H9 (cell line): ENCODE measurements at regions not wholly inside any gene's neighbourhood (a gene's known extent, or its start where the extent isn't known, plus 50 kb on each side); places are given as distances from the start of the nearest gene placed in this dataset.

Experiments
- DNase-seq: peaks from one replicate; pipeline ENCODE4 v3.0.0-alpha.2; 2017
- H2AFZ ChIP-seq: one replicate; pipeline ENCODE4 v1.6.1; 2013; ENCODE audit warnings: mild to moderate bottlenecking, low read length, control low read depth, moderate library complexity
- H2AK5ac ChIP-seq: 2 replicates; pipeline ENCODE4 v1.6.1; 2013; ENCODE audit warnings: low read length, control low read depth, mixed read lengths; ENCODE audit not compliant: insufficient read length
- H2BK120ac ChIP-seq: one replicate; pipeline ENCODE4 v1.6.1; 2013; ENCODE audit warnings: low read depth, mild to moderate bottlenecking, low read length, control low read depth, inconsistent platforms; ENCODE audit not compliant: poor library complexity, severe bottlenecking
- H2BK12ac ChIP-seq: 2 replicates; pipeline ENCODE4 v1.6.1; 2013; ENCODE audit warnings: low read length, control low read depth, mixed read lengths, low read depth; ENCODE audit not compliant: insufficient read length
- H2BK15ac ChIP-seq: 2 replicates; pipeline ENCODE4 v1.6.1; 2013; ENCODE audit warnings: low read depth, low read length, control low read depth
- H2BK20ac ChIP-seq: one replicate; pipeline ENCODE4 v1.6.1; 2013; ENCODE audit warnings: low read depth, mild to moderate bottlenecking, low read length, control low read depth, inconsistent platforms; ENCODE audit not compliant: poor library complexity, severe bottlenecking
- H2BK5ac ChIP-seq: 2 replicates; pipeline ENCODE4 v1.6.1; 2013; ENCODE audit warnings: low read length, control low read depth, mixed read lengths; ENCODE audit not compliant: insufficient read length
- H3K14ac ChIP-seq: 2 replicates; pipeline ENCODE4 v1.6.1; 2013; ENCODE audit warnings: low read length, control low read depth; ENCODE audit not compliant: insufficient read depth
- H3K18ac ChIP-seq: 2 replicates; pipeline ENCODE4 v1.6.1; 2013; ENCODE audit warnings: low read depth, mild to moderate bottlenecking, mixed read lengths, low read length, control low read depth; ENCODE audit not compliant: insufficient read length
- H3K23ac ChIP-seq: 2 replicates; pipeline ENCODE4 v1.6.1; 2013; ENCODE audit warnings: low read length, control low read depth, mixed read lengths, low read depth; ENCODE audit not compliant: insufficient read length
- H3K23me2 ChIP-seq: 2 replicates; pipeline ENCODE4 v1.6.1; 2013; ENCODE audit warnings: low read depth, mild to moderate bottlenecking, mixed read lengths, low read length, control low read depth; ENCODE audit not compliant: insufficient read length, poor library complexity, severe bottlenecking
- H3K27ac ChIP-seq: 2 replicates; pipeline ENCODE4 v1.5.1; 2013; ENCODE audit warnings: low read length, control low read depth, mixed read lengths, low read depth; ENCODE audit not compliant: insufficient read length
- H3K27me3 ChIP-seq: 2 replicates; pipeline ENCODE4 v1.6.1; 2013; ENCODE audit warnings: low read length, control low read depth, inconsistent platforms; ENCODE audit not compliant: insufficient read depth
- H3K4ac ChIP-seq: 2 replicates; pipeline ENCODE4 v1.6.1; 2013; ENCODE audit warnings: low read depth, mild to moderate bottlenecking, control low read depth, inconsistent platforms, low read length, moderate library complexity
- H3K4me1 ChIP-seq: 2 replicates; pipeline ENCODE4 v1.6.1; 2013; ENCODE audit warnings: low read length, control low read depth, inconsistent platforms; ENCODE audit not compliant: insufficient read depth
- H3K4me2 ChIP-seq: 2 replicates; pipeline ENCODE4 v1.6.1; 2013; ENCODE audit warnings: low read length, control low read depth, mixed read lengths; ENCODE audit not compliant: insufficient read length, insufficient read depth
- H3K56ac ChIP-seq: 2 replicates; pipeline ENCODE4 v1.6.1; 2013; ENCODE audit warnings: low read depth, mild to moderate bottlenecking, mixed read lengths, low read length, control low read depth; ENCODE audit not compliant: insufficient read length
- H3K79me1 ChIP-seq: 2 replicates; pipeline ENCODE4 v1.6.1; 2013; ENCODE audit warnings: low read depth, mild to moderate bottlenecking, moderate library complexity, low read length, control low read depth, inconsistent platforms; ENCODE audit not compliant: insufficient read depth, poor library complexity, severe bottlenecking
- H3K79me2 ChIP-seq: 2 replicates; pipeline ENCODE4 v1.6.1; 2013; ENCODE audit warnings: low read length, control low read depth, inconsistent platforms; ENCODE audit not compliant: insufficient read depth
- H3K9ac ChIP-seq: 2 replicates; pipeline ENCODE4 v1.6.1; 2013; ENCODE audit warnings: low read length, control low read depth, mixed read lengths; ENCODE audit not compliant: insufficient read length; ENCODE audit errors: extremely low read depth
- H3K9me3 ChIP-seq: one replicate; pipeline ENCODE4 v1.6.1; 2013; ENCODE audit warnings: low read depth, low read length, inconsistent platforms; ENCODE audit not compliant: control insufficient read depth
- H3T11ph ChIP-seq: one replicate; pipeline ENCODE4 v1.6.1; 2013; ENCODE audit warnings: mild to moderate bottlenecking, low read length, control low read depth, inconsistent platforms
- H4K20me1 ChIP-seq: one replicate; pipeline ENCODE4 v1.6.1; 2013; ENCODE audit not compliant: control insufficient read depth, insufficient read length, insufficient read depth
- H4K5ac ChIP-seq: 2 replicates; pipeline ENCODE4 v1.6.1; 2013; ENCODE audit warnings: low read depth, mild to moderate bottlenecking, mixed read lengths, low read length, control low read depth; ENCODE audit not compliant: insufficient read length
- H4K8ac ChIP-seq: replicated peaks from 2 replicates; pipeline ENCODE4 v1.6.1; 2013; ENCODE audit warnings: low read length, control low read depth, mixed read lengths, low read depth; ENCODE audit not compliant: insufficient read length
- H4K91ac ChIP-seq: 2 replicates; pipeline ENCODE4 v1.6.1; 2013; ENCODE audit warnings: low read depth, mild to moderate bottlenecking, moderate library complexity, mixed read lengths, low read length, control low read depth; ENCODE audit not compliant: insufficient read length
- H3K27ac Mint-ChIP-seq, 3 experiments: 2 replicates in 2 of 3; 3 replicates in 1 of 3; pipeline ENCODE4 v1.8.0; 2020 to 2021; ENCODE audit warnings: mixed read lengths in 3 of 3, mild to moderate bottlenecking in 1 of 3, moderate library complexity in 1 of 3
- H3K27me3 Mint-ChIP-seq: 2 replicates; pipeline ENCODE4 v1.8.0; 2021; ENCODE audit warnings: low read depth, mild to moderate bottlenecking, moderate library complexity, mixed read lengths
- H3K36me3 Mint-ChIP-seq, 3 experiments: 2 replicates in 2 of 3; 3 replicates in 1 of 3; pipeline ENCODE4 v1.8.0; 2020 to 2021; ENCODE audit warnings: low read depth in 3 of 3, mixed read lengths in 3 of 3; ENCODE audit not compliant: insufficient read depth in 1 of 3
- H3K4me1 Mint-ChIP-seq, 2 experiments: 2 replicates each; pipeline ENCODE4 v1.8.0; 2020; ENCODE audit warnings: mixed read lengths in 2 of 2
- H3K4me3 Mint-ChIP-seq, 2 experiments: 2 replicates in 1 of 2; 3 replicates in 1 of 2; pipeline ENCODE4 v1.8.0; 2020 to 2021; ENCODE audit warnings: mild to moderate bottlenecking in 2 of 2, mixed read lengths in 2 of 2, moderate library complexity in 1 of 2
- H3K9me3 Mint-ChIP-seq, 2 experiments: 2 replicates in 1 of 2; 3 replicates in 1 of 2; pipeline ENCODE4 v1.8.0; 2020; ENCODE audit warnings: mild to moderate bottlenecking in 2 of 2, mixed read lengths in 2 of 2, moderate library complexity in 1 of 2
- CTCF ChIP-seq: fragments of 200-600 bp; sonication (generic); conservative IDR thresholded peaks from 3 replicates; pipeline ENCODE4 v1.8.0; 2021; ENCODE audit warnings: antibody characterized with exemption, mild to moderate bottlenecking

- no peaks in the 10 kb centered on the region for H3K79me1 ChIP-seq
- H3K23ac ChIP-seq, result no peak overlapping the region
- Mint-ChIP-seq H3K4me1 (no peaks in the 10 kb centered on the region), H3K27ac (no peak overlapping the region), H3K4me3 (no peak overlapping the region), H3K36me3 (peaks cover 0 to 8% (median 3%) of the 10 kb centered on the region in 3 experiments; a peak in 4 of 7 replicates), H3K27me3 (no peaks in the 10 kb centered on the region), H3K9me3 (peaks cover 0 to 10% of the 10 kb centered on the region in 2 experiments; a peak in 4 of 5 replicates)
- no peak overlapping the region for H2BK120ac ChIP-seq
- no peak overlapping the region for H4K8ac ChIP-seq
- no peak overlapping the region for H3K18ac ChIP-seq
- H2BK20ac ChIP-seq, result no peak overlapping the region
- H3K79me2 ChIP-seq, result no peaks in the 10 kb centered on the region
- TF ChIP-seq CTCF, result no peak
- no peak overlapping the region for H4K91ac ChIP-seq
- no peaks in the 10 kb centered on the region for H3K9me3 ChIP-seq
- DNase-seq, result no peak
- H3K27me3 ChIP-seq, result no peaks in the 10 kb centered on the region
- H2BK5ac ChIP-seq, result no peak overlapping the region
- no peak overlapping the region for H2BK12ac ChIP-seq
- H4K20me1 ChIP-seq, result no peaks in the 10 kb centered on the region
- H2BK15ac ChIP-seq, result no peak overlapping the region
- no peak overlapping the region for H3K56ac ChIP-seq
- H2AK5ac ChIP-seq, result no peak overlapping the region
- no peak overlapping the region for H3K27ac ChIP-seq
- no peak overlapping the region for H2AFZ ChIP-seq
- no peak overlapping the region for H3K9ac ChIP-seq
- H4K5ac ChIP-seq, result no peak overlapping the region
- H3K23me2 ChIP-seq, result no peaks in the 10 kb centered on the region
- no peak overlapping the region for H3K4me2 ChIP-seq
- no peak overlapping the region for H3K4ac ChIP-seq
- no peak overlapping the region for H3T11ph ChIP-seq
- no peaks in the 10 kb centered on the region for H3K4me1 ChIP-seq
- H3K14ac ChIP-seq, result no peak overlapping the region
These were observed 693.2 kb upstream of the GJE1 start for GRCh38 chr6:141439513-141439912.
